PC-9 (cell line): ENCODE measurements at regions not wholly inside any gene's neighbourhood (a gene's known extent, or its start where the extent isn't known, plus 50 kb on each side); places are given as distances from the start of the nearest gene placed in this dataset.

Experiments used
- BruUV-seq: library from RNA; stranded (reverse); fragments of 400-500 nt; replicated peaks from 2 replicates; lab custom pipeline; 2021; lab: Mats Ljungman, UMichigan
- CTCF ChIA-PET: fragments of 300-600 bp; sonication (Branson Sonifier 250); formaldehyde crosslinking; loops from one replicate; lab custom pipeline; 2022; ENCODE audit warnings: antibody characterized with exemption; lab: Charles Lee
- POLR2A ChIA-PET: fragments of 300-600 bp; sonication (Branson Sonifier 250); formaldehyde crosslinking; loops from one replicate; lab custom pipeline; 2022; ENCODE audit warnings: antibody characterized with exemption; ENCODE audit not compliant: unreplicated experiment; lab: Charles Lee
- DNase-seq, 2 experiments: peaks; one replicate each; pipeline versions ENCODE4 v3.0.0 to v3.0.0-alpha.2; 2015 to 2022; ENCODE audit warnings: mixed read lengths in 1 of 2
- H2AFZ ChIP-seq: fragments of 200-600 bp; sonication (generic); 2 replicates; pipeline ENCODE4 v1.8.1; 2017; ENCODE audit warnings: antibody characterized with exemption
- H3F3A ChIP-seq: fragments of 200-600 bp; sonication (generic); 2 replicates; pipeline ENCODE4 v1.8.1; 2017; ENCODE audit warnings: antibody characterized with exemption, mild to moderate bottlenecking, low read depth; ENCODE audit not compliant: insufficient read depth
- H3K27ac ChIP-seq: fragments of 200-600 bp; sonication (generic); 2 replicates; pipeline ENCODE4 v1.6.1; 2016; ENCODE audit warnings: mixed run types
- H3K27me3 ChIP-seq: fragments of 200-600 bp; sonication (generic); 2 replicates; pipeline ENCODE4 v1.6.1; 2016; ENCODE audit warnings: low read depth, mixed run types; ENCODE audit not compliant: insufficient read depth
- H3K36me3 ChIP-seq: fragments of 200-600 bp; sonication (generic); 2 replicates; pipeline ENCODE4 v1.6.1; 2016; ENCODE audit warnings: low read depth, mixed run types
- H3K4me1 ChIP-seq: fragments of 200-600 bp; sonication (generic); replicated peaks from 2 replicates; pipeline ENCODE4 v1.6.1; 2016; ENCODE audit warnings: mixed run types; ENCODE audit not compliant: insufficient read depth
- H3K4me2 ChIP-seq: fragments of 200-600 bp; sonication (generic); 2 replicates; pipeline ENCODE4 v1.6.1; 2017; ENCODE audit warnings: mixed run types
- H3K4me3 ChIP-seq: fragments of 200-600 bp; sonication (generic); 2 replicates; pipeline ENCODE4 v1.6.1; 2016; ENCODE audit warnings: mixed run types
- H3K79me2 ChIP-seq: fragments of 200-600 bp; sonication (generic); 2 replicates; pipeline ENCODE4 v1.6.1; 2017; ENCODE audit warnings: low read depth, mixed run types
- H3K9me2 ChIP-seq: fragments of 200-600 bp; sonication (generic); 2 replicates; pipeline ENCODE4 v1.8.1; 2017; ENCODE audit warnings: mild to moderate bottlenecking; ENCODE audit not compliant: insufficient read depth
- H3K9me3 ChIP-seq: fragments of 200-600 bp; sonication (generic); 2 replicates; pipeline ENCODE4 v1.8.1; 2016; ENCODE audit warnings: low read depth; ENCODE audit not compliant: insufficient read depth
- H4K20me1 ChIP-seq: fragments of 200-600 bp; sonication (generic); 2 replicates; pipeline ENCODE4 v1.8.1; 2017; ENCODE audit not compliant: insufficient read depth
- CTCF ChIP-seq: fragments of 200-600 bp; sonication (generic); conservative IDR thresholded peaks from 2 replicates; pipeline ENCODE4 v1.6.1; 2017; ENCODE audit warnings: mixed run types, antibody characterized with exemption, mild to moderate bottlenecking, moderate library complexity
- EZH2 ChIP-seq: fragments of 200-600 bp; sonication (generic); IDR thresholded peaks from 2 replicates; pipeline ENCODE4 v1.8.0; 2017; ENCODE audit warnings: antibody characterized with exemption, low read depth
- intact Hi-C: fragments of 100-400 bp; cut with micrococcal nuclease; formaldehyde crosslinking; loops from one replicate; pipeline ENCODE4 v1.10.0; 2022; ENCODE audit not compliant: unreplicated experiment

- TF ChIP-seq CTCF, result no peak
- no peak for TF ChIP-seq EZH2
- no TSS peak for BruUV-seq
- Histone ChIP-seq H3K36me3 (no peaks in the 10 kb centered on the region), H3K4me3 (no peak overlapping the region), H3K27me3 (no peaks in the 10 kb centered on the region), H2AFZ (no peak overlapping the region), H3K9me3 (no peaks in the 10 kb centered on the region), H3K9me2 (no peaks in the 10 kb centered on the region), H3K27ac (no peak overlapping the region), H3F3A (no peaks in the 10 kb centered on the region), H4K20me1 (no peaks in the 10 kb centered on the region), H3K4me2 (no peak overlapping the region), H3K79me2 (no peaks in the 10 kb centered on the region), H3K4me1 (no peaks in the 10 kb centered on the region)
- CTCF ChIA-PET, result no interaction called here
- peak; percentile 1 to 41 for DNase-seq
- POLR2A ChIA-PET, result no interaction called here
- intact Hi-C loops, result no loop called here
These were observed 713.1 kb downstream of the CBLN2 start for GRCh38 chr18:71831039-71831438.

- no peaks in the 10 kb centered on the region for H3K36me3 ChIP-seq
- intact Hi-C loops, result no loop called here
These were observed 716.8 kb downstream of the CBLN2 start for GRCh38 chr18:71827301-71827700.

DNA sequence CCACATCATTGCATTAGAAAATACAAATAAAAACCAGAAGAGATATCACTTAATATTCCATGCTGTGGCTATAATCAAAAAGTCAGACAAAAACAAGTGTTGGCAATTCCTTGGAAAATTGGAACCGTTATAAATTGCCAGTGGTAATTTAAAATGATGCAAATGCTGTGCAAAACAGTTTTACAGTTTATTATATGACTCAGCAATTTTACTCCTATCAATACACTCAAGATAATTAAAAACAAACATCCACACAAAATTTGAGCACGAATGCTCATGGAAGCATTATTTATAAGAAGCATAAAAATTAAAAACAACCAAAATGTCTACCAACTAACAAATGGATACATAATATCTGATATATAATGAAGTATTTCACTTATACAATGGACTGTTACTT is 728.8 kb downstream of the CBLN2 start:
- Histone ChIP-seq H3K27me3 (no peaks in the 10 kb centered on the region), H3K9me3 (no peaks in the 10 kb centered on the region), H3K27ac (no peak overlapping the region), H2AFZ (no peak overlapping the region), H3K9me2 (no peaks in the 10 kb centered on the region), H4K20me1 (no peaks in the 10 kb centered on the region), H3K4me2 (no peak overlapping the region), H3F3A (no peaks in the 10 kb centered on the region), H3K4me1 (no peaks in the 10 kb centered on the region), H3K79me2 (no peaks in the 10 kb centered on the region), H3K36me3 (no peaks in the 10 kb centered on the region), H3K4me3 (no peak overlapping the region)
- DNase-seq, result no peak
- POLR2A ChIA-PET, result no interaction called here
- intact Hi-C loops, result no loop called here
- TF ChIP-seq EZH2 (no peak), CTCF (no peak)
- BruUV-seq, result no TSS peak
- CTCF ChIA-PET, result no interaction called here

More at GRCh38 chr18:71827301-71827700, 716.8 kb downstream of the CBLN2 start:
- no peaks in the 10 kb centered on the region for H3K27me3 ChIP-seq
- no peak for DNase-seq
- no peak overlapping the region for H3K27ac ChIP-seq
- BruUV-seq, result no TSS peak
- H3K4me1 ChIP-seq, result no peaks in the 10 kb centered on the region
- H3K4me3 ChIP-seq, result no peak overlapping the region
- H3K9me2 ChIP-seq, result no peaks in the 10 kb centered on the region
- ChIA-PET POLR2A (no interaction called here), CTCF (no interaction called here)
- no peaks in the 10 kb centered on the region for H4K20me1 ChIP-seq
- no peak overlapping the region for H3K4me2 ChIP-seq
- no peak for TF ChIP-seq EZH2
- no peak for TF ChIP-seq CTCF
- H3K79me2 ChIP-seq, result no peaks in the 10 kb centered on the region
- no peak overlapping the region for H2AFZ ChIP-seq
- H3F3A ChIP-seq, result no peaks in the 10 kb centered on the region
- H3K9me3 ChIP-seq, result no peaks in the 10 kb centered on the region
